NB4 (cell line): ENCODE measurements at regions not wholly inside any gene's neighbourhood (a gene's known extent, or its start where the extent isn't known, plus 50 kb on each side); places are given as distances from the start of the nearest gene placed in this dataset.
A peak's percentile ranks its signal among the peaks of the same experiment; 100 is the strongest.
"Not testable (repeated sequence)": the region's sequence is repeated elsewhere in the genome, so short reads cannot be mapped to it uniquely, and the experiment has no call there.

ENCODE experiments used
- DNase-seq: peaks from one replicate; pipeline ENCODE4 v3.0.0; 2010; ENCODE audit warnings: low read depth
- H3K4me3 ChIP-seq: one replicate; pipeline ENCODE4 v1.5.1; 2011; ENCODE audit warnings: mild to moderate bottlenecking, low read depth, low read length, moderate library complexity
- CTCF ChIP-seq: IDR thresholded peaks from one replicate; pipeline ENCODE4 v1.5.1; 2012; ENCODE audit warnings: low read depth, low read length
- MAX ChIP-seq: IDR thresholded peaks from 2 replicates; pipeline ENCODE4 v1.6.1; 2011; ENCODE audit warnings: low read depth, low read length
- MYC ChIP-seq: IDR thresholded peaks from 2 replicates; pipeline ENCODE4 v1.6.1; 2011; ENCODE audit warnings: low read depth, low read length
- POLR2A ChIP-seq: IDR thresholded peaks from 2 replicates; pipeline ENCODE4 v1.6.1; 2011; ENCODE audit warnings: mild to moderate bottlenecking; ENCODE audit not compliant: insufficient read length; ENCODE audit errors: extremely low read depth

GRCh38 chr5:100409660-100410151, 125.5 kb upstream of the FAM174A start:
- no peak overlapping the region for H3K4me3 ChIP-seq
- DNase-seq: no peak
- TF ChIP-seq MYC (no peak), CTCF (no peak), MAX (no peak), POLR2A (no peak)

- TF ChIP-seq MAX (no peak), POLR2A (no peak), CTCF (no peak), MYC (no peak)
- no peak overlapping the region for H3K4me3 ChIP-seq
- no peak for DNase-seq
Observed at GRCh38 chr5:100407053-100407452, 128.1 kb upstream of the FAM174A start.

- no peak for TF ChIP-seq MAX
- TF ChIP-seq CTCF: no peak
- TF ChIP-seq POLR2A: no peak
- no peak for TF ChIP-seq MYC
- no peak overlapping the region for H3K4me3 ChIP-seq
- DNase-seq: no peak
Observed at GRCh38 chr5:100406640-100407039, 128.5 kb upstream of the FAM174A start.

GRCh38 chr5:100402071-100402470, 133.1 kb upstream of the FAM174A start:
- TF ChIP-seq POLR2A (no peak), CTCF (no peak), MAX (no peak), MYC (no peak)
- no peak overlapping the region for H3K4me3 ChIP-seq
- no peak for DNase-seq

GRCh38 chr5:100401149-100401548, 134.0 kb upstream of the FAM174A start:
- TF ChIP-seq CTCF (no peak), MYC (no peak), POLR2A (no peak), MAX (no peak)
- no peak for DNase-seq

GRCh38 chr5:100398815-100399214, 136.4 kb upstream of the FAM174A start:
- DNase-seq: peak; percentile 47
- not testable (repeated sequence) for H3K4me3 ChIP-seq

More at GRCh38 chr5:100401149-100401548, 134.0 kb upstream of the FAM174A start:
- H3K4me3 ChIP-seq: no peak overlapping the region

- not testable (repeated sequence) for H3K4me3 ChIP-seq, DNase-seq
Observed at GRCh38 chr5:100379254-100379858, 155.8 kb upstream of the FAM174A start.

GRCh38 chr5:100364757-100365478, 170.3 kb upstream of the FAM174A start:
- H3K4me3 ChIP-seq, DNase-seq: not testable (repeated sequence)

- not testable (repeated sequence) for DNase-seq, H3K4me3 ChIP-seq
Observed at GRCh38 chr5:100364343-100364742, 170.8 kb upstream of the FAM174A start.
